ENCODE measurements at regions not wholly inside any gene's neighbourhood (a gene's known extent, or its start where the extent isn't known, plus 50 kb on each side); places are given as distances from the start of the nearest gene placed in this dataset.

- Histone ChIP-seq H3K4me3 (no peak overlapping the region), H3K9me3 (peaks cover 3% of the 10 kb centered on the region), H3K36me3 (ENCODE audit: low read depth) (no peaks in the 10 kb centered on the region), H3K4me1 (ENCODE audit: low read depth) (no peaks in the 10 kb centered on the region)
- intact Hi-C loops (cut with DNase I, micrococcal nuclease), result no loop called here
- TF ChIP-seq, protein P1, sequence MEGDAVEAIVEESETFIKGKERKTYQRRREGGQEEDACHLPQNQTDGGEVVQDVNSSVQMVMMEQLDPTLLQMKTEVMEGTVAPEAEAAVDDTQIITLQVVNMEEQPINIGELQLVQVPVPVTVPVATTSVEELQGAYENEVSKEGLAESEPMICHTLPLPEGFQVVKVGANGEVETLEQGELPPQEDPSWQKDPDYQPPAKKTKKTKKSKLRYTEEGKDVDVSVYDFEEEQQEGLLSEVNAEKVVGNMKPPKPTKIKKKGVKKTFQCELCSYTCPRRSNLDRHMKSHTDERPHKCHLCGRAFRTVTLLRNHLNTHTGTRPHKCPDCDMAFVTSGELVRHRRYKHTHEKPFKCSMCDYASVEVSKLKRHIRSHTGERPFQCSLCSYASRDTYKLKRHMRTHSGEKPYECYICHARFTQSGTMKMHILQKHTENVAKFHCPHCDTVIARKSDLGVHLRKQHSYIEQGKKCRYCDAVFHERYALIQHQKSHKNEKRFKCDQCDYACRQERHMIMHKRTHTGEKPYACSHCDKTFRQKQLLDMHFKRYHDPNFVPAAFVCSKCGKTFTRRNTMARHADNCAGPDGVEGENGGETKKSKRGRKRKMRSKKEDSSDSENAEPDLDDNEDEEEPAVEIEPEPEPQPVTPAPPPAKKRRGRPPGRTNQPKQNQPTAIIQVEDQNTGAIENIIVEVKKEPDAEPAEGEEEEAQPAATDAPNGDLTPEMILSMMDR (IDR thresholded peaks at IDR 0.05), result no peak
- ATAC-seq (peak; percentile 77), DNase-seq (peak in 1 of 3 donors; percentile 71)
Observed at GRCh38 chr2:14866736-14867352, 234.3 kb downstream of the LRATD1 start.

DNA sequence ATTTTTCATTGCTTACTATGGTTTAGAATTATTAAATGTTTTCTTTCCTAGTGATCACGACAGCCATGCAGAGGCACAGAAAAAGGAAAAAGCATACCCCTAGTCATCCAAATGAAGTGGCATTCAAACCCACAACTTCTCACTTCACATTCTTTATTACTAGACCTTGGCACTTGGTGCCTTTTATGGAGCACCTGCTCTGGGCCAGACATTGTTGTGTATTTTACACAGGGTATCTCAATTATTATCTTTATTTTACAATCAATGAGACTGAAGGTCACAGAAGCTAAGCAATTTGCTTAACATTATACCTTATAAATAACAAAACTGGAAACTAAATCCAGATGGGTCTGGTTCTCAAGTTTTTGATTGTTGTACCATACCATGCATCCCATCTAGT, 235.3 kb downstream of the LRATD1 start:
- no peak for DNase-seq
- Histone ChIP-seq H3K36me3 (ENCODE audit: low read depth) (no peaks in the 10 kb centered on the region), H3K9me3 (peaks cover 3% of the 10 kb centered on the region), H3K4me3 (no peak overlapping the region), H3K4me1 (ENCODE audit: low read depth) (no peaks in the 10 kb centered on the region)
- TF ChIP-seq, protein P1 (IDR thresholded peaks at IDR 0.05), result no peak
- no peak for ATAC-seq
- intact Hi-C loops (cut with DNase I, micrococcal nuclease), result no loop called here

DNA sequence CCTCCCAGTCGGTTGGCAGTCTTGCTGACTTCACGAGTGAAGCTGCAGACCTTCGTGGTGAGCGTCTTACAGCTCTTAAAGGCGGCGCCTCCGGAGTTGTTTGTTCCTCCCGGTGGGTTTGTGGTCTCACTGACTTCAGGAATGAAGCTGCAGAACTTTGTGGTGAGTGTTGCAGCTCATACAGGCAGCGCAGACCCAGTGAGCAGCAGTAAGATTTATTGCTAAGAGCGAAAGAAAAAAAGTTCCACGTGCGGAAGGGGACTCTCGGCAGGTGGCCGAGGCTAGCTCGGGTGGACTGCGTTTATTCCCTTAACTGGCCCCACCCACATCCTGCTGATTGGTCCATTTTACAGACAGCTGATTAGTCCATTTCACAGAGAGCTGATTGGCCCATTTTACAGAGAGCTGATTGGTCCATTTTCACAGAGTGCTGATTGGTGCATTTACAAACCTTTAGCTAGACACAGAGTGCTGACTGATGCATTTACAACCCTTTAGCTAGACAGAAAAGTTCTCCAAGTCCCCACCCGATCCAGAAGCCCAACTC, 240.3 kb downstream of the LRATD1 start:
- Histone ChIP-seq H3K4me3 (no peak overlapping the region), H3K9me3 (peaks cover 3% of the 10 kb centered on the region), H3K36me3 (ENCODE audit: low read depth) (no peaks in the 10 kb centered on the region), H3K4me1 (ENCODE audit: low read depth) (no peaks in the 10 kb centered on the region)
- DNase-seq (no peak), ATAC-seq (no peak)
- TF ChIP-seq, protein P1 (IDR thresholded peaks at IDR 0.05), result no peak
- intact Hi-C loops (cut with DNase I, micrococcal nuclease), result no loop called here

GRCh38 chr2:14881651-14882327, 249.3 kb downstream of the LRATD1 start:
- ATAC-seq, result no peak

GRCh38 chr2:14884651-14885050, 252.1 kb downstream of the LRATD1 start:
- DNase-seq (no peak), ATAC-seq (no peak)
- intact Hi-C loops (cut with DNase I, micrococcal nuclease), result no loop called here
- Histone ChIP-seq H3K9me3 (no peaks in the 10 kb centered on the region), H3K36me3 (ENCODE audit: low read depth) (no peaks in the 10 kb centered on the region), H3K4me1 (ENCODE audit: low read depth) (no peaks in the 10 kb centered on the region), H3K4me3 (no peak overlapping the region)
- TF ChIP-seq, protein P1 (IDR thresholded peaks at IDR 0.05), result no peak

More at GRCh38 chr2:14881651-14882327, 249.3 kb downstream of the LRATD1 start:
- Histone ChIP-seq H3K36me3 (ENCODE audit: low read depth) (no peaks in the 10 kb centered on the region), H3K9me3 (no peaks in the 10 kb centered on the region), H3K4me1 (ENCODE audit: low read depth) (no peaks in the 10 kb centered on the region), H3K4me3 (no peak overlapping the region)
- intact Hi-C loops (cut with DNase I, micrococcal nuclease), result no loop called here
- DNase-seq, result no peak
- TF ChIP-seq, protein P1 (IDR thresholded peaks at IDR 0.05), result no peak

Measured in mucosa of descending colon (tissue), 3 donors.